PC-3 (cell line): ENCODE measurements at regions not wholly inside any gene's neighbourhood (a gene's known extent, or its start where the extent isn't known, plus 50 kb on each side); places are given as distances from the start of the nearest gene placed in this dataset.

ENCODE experiments used
- ATAC-seq: fragments of 200-7000 bp; cut with Tn5 transposase; 2 replicates; pipeline ENCODE4 v1.9.1; 2020; ENCODE audit warnings: mild to moderate bottlenecking, moderate library complexity
- BruUV-seq: library from RNA; stranded (reverse); fragments of 400-500 nt; replicated peaks from 2 replicates; lab custom pipeline; 2021; lab: Mats Ljungman, UMichigan
- CTCF ChIA-PET: fragments of 300-600 bp; sonication (Branson Sonifier 250); formaldehyde crosslinking; loops from one replicate; lab custom pipeline; 2022; ENCODE audit warnings: antibody characterized with exemption; lab: Charles Lee
- POLR2A ChIA-PET: fragments of 300-600 bp; sonication (Branson Sonifier 250); formaldehyde crosslinking; loops from one replicate; lab custom pipeline; 2022; ENCODE audit warnings: antibody characterized with exemption; ENCODE audit not compliant: unreplicated experiment; lab: Charles Lee
- DNase-seq: peaks from one replicate; pipeline ENCODE4 v3.0.0-alpha.2; 2015
- H2AFZ ChIP-seq: fragments of 300-600 bp; sonication (generic); 2 replicates; pipeline ENCODE4 v1.6.0; 2016; ENCODE audit warnings: antibody characterized with exemption, low read length
- H3F3A ChIP-seq: fragments of 300-600 bp; sonication (generic); one replicate; pipeline ENCODE4 v1.6.0; 2017; ENCODE audit warnings: antibody characterized with exemption, low read length, control low read depth, mild to moderate bottlenecking; ENCODE audit not compliant: unreplicated experiment
- H3K27ac ChIP-seq: fragments of 300-600 bp; sonication (generic); 2 replicates; pipeline ENCODE4 v1.5.1; 2016; ENCODE audit warnings: mild to moderate bottlenecking, low read length
- H3K27me3 ChIP-seq: fragments of 300-600 bp; sonication (generic); 2 replicates; pipeline ENCODE4 v1.6.1; 2016; ENCODE audit warnings: low read length, mixed read lengths
- H3K36me3 ChIP-seq: fragments of 300-600 bp; sonication (generic); 2 replicates; pipeline ENCODE4 v1.6.1; 2016; ENCODE audit warnings: low read depth, mixed run types, low read length, mixed read lengths
- H3K4me1 ChIP-seq: fragments of 300-600 bp; sonication (generic); 2 replicates; pipeline ENCODE4 v1.5.1; 2016; ENCODE audit warnings: low read length; ENCODE audit not compliant: insufficient read depth
- H3K4me2 ChIP-seq: fragments of 300-600 bp; sonication (generic); 2 replicates; pipeline ENCODE4 v1.6.0; 2016; ENCODE audit warnings: low read length
- H3K4me3 ChIP-seq: fragments of 300-600 bp; sonication (generic); 2 replicates; pipeline ENCODE4 v1.5.1; 2016; ENCODE audit warnings: mild to moderate bottlenecking, low read length, mixed read lengths
- H3K79me2 ChIP-seq: fragments of 300-600 bp; sonication (generic); 2 replicates; pipeline ENCODE4 v1.6.1; 2017; ENCODE audit warnings: low read length, mixed read lengths
- H3K9ac ChIP-seq: fragments of 300-600 bp; sonication (generic); 2 replicates; pipeline ENCODE4 v1.6.0; 2016; ENCODE audit warnings: mild to moderate bottlenecking, low read length
- H3K9me2 ChIP-seq: fragments of 300-600 bp; sonication (generic); replicated peaks from 2 replicates; pipeline ENCODE4 v1.6.1; 2016; ENCODE audit warnings: mixed run types, low read length, mixed read lengths
- H3K9me3 ChIP-seq: fragments of 300-600 bp; sonication (generic); 2 replicates; pipeline ENCODE4 v1.6.1; 2016; ENCODE audit warnings: low read length, mixed read lengths
- H4K20me1 ChIP-seq: fragments of 300-600 bp; sonication (generic); 2 replicates; pipeline ENCODE4 v1.6.1; 2016; ENCODE audit warnings: low read length, mixed read lengths
- CTCF ChIP-seq: fragments of 300-600 bp; sonication (generic); conservative IDR thresholded peaks from 2 replicates; pipeline ENCODE4 v1.5.1; 2017; ENCODE audit warnings: antibody characterized with exemption, low read depth, mild to moderate bottlenecking, low read length
- EZH2 ChIP-seq: fragments of 300-600 bp; sonication (generic); IDR thresholded peaks from one replicate; pipeline ENCODE4 v1.6.1; 2017; ENCODE audit warnings: antibody characterized with exemption, mild to moderate bottlenecking, low read length; ENCODE audit not compliant: unreplicated experiment
- EZH2phosphoT487 ChIP-seq: fragments of 300-600 bp; sonication (generic); IDR thresholded peaks from 2 replicates; pipeline ENCODE4 v1.6.1; 2018; ENCODE audit warnings: mild to moderate bottlenecking, antibody characterized with exemption, low read length, borderline replicate concordance
- intact Hi-C: fragments of 100-400 bp; cut with micrococcal nuclease; formaldehyde crosslinking; loops from 2 replicates; pipeline ENCODE4 v1.9.0; 2023

DNA sequence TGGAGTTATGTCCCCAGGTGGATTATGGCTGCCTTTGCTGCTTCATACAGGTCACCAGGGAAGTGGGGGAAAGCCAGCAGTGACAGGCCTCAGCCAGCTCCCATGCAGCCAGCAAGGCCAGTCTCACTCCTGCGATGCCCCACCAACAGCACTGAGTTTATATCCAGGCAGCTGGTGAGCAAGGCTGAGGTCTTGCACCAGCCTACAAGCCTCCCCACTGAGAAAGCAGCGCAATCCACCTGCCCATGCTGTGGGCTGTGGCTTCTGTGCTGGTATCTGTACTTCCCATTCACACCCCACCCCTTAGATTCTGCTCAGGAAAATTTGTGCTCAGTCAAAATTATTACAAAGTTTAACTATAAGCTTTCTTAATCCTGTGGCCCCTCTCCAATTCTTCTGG, 153.5 kb downstream of the HHIP start:
- Histone ChIP-seq H3K9me2 (no peaks in the 10 kb centered on the region), H2AFZ (no peak overlapping the region), H3K36me3 (no peaks in the 10 kb centered on the region), H3K4me2 (no peak overlapping the region), H4K20me1 (no peaks in the 10 kb centered on the region), H3K9me3 (no peaks in the 10 kb centered on the region), H3K27ac (no peak overlapping the region), H3K4me3 (no peak overlapping the region), H3K79me2 (no peaks in the 10 kb centered on the region), H3K27me3 (no peaks in the 10 kb centered on the region), H3F3A (no peaks in the 10 kb centered on the region), H3K9ac (no peak overlapping the region), H3K4me1 (no peaks in the 10 kb centered on the region)
- POLR2A ChIA-PET, result no interaction called here
- TF ChIP-seq EZH2phosphoT487, result no peak
- TF ChIP-seq EZH2, result no peak
- TF ChIP-seq CTCF, result no peak
- no peak for DNase-seq
- CTCF ChIA-PET, result no interaction called here
- intact Hi-C loops, result no loop called here
- ATAC-seq, result no peak
- BruUV-seq, result no TSS peak

- no peak overlapping the region for H3K4me2 ChIP-seq
- H3K9ac ChIP-seq, result no peak overlapping the region
- no peak for TF ChIP-seq EZH2phosphoT487
- no peak for TF ChIP-seq CTCF
- TF ChIP-seq EZH2, result no peak
- no peaks in the 10 kb centered on the region for H3K4me1 ChIP-seq
- no peaks in the 10 kb centered on the region for H3K36me3 ChIP-seq
- H3K27ac ChIP-seq, result no peak overlapping the region
- H2AFZ ChIP-seq, result no peak overlapping the region
- H3K27me3 ChIP-seq, result no peaks in the 10 kb centered on the region
- no peak for DNase-seq
- no TSS peak for BruUV-seq
- no peaks in the 10 kb centered on the region for H3K79me2 ChIP-seq
- ChIA-PET POLR2A (interaction anchor here (0.6 kb wide), 1 partner anchor 296 kb away, joined by 3 read pairs; the partner anchor contains the start of genes ABCE1 and ANAPC10), CTCF (no interaction called here)
- H3F3A ChIP-seq, result no peaks in the 10 kb centered on the region
- H3K9me2 ChIP-seq, result no peaks in the 10 kb centered on the region
- no peak overlapping the region for H3K4me3 ChIP-seq
- no peak for ATAC-seq
- H3K9me3 ChIP-seq, result peaks cover under 1% of the 10 kb centered on the region; the same call in 1 of the 2 replicates
- H4K20me1 ChIP-seq, result no peaks in the 10 kb centered on the region
- intact Hi-C loops, result no loop called here
Observed at GRCh38 chr4:144801731-144802130, 155.8 kb downstream of the HHIP start.

GRCh38 chr4:144808034-144808433, 162.1 kb downstream of the HHIP start:
- intact Hi-C loops, result no loop called here
- H2AFZ ChIP-seq, result no peak overlapping the region
- H3K79me2 ChIP-seq, result no peaks in the 10 kb centered on the region
- DNase-seq (no peak), ATAC-seq (no peak)
- no peaks in the 10 kb centered on the region for H3F3A ChIP-seq
- H3K27ac ChIP-seq, result no peak overlapping the region
- no peaks in the 10 kb centered on the region for H3K4me1 ChIP-seq
- ChIA-PET POLR2A (no interaction called here), CTCF (no interaction called here)
- no peak overlapping the region for H3K4me3 ChIP-seq
- no peak overlapping the region for H3K9ac ChIP-seq
- peaks cover 16% of the 10 kb centered on the region; the same call in 1 of the 2 replicates for H3K9me3 ChIP-seq
- no peak overlapping the region for H3K4me2 ChIP-seq
- H3K9me2 ChIP-seq, result no peaks in the 10 kb centered on the region
- H4K20me1 ChIP-seq, result no peaks in the 10 kb centered on the region
- no peaks in the 10 kb centered on the region for H3K27me3 ChIP-seq
- BruUV-seq, result no TSS peak
- no peaks in the 10 kb centered on the region for H3K36me3 ChIP-seq
- TF ChIP-seq EZH2 (no peak), CTCF (no peak), EZH2phosphoT487 (no peak)
